Retina (tissue), 1 donor: ENCODE measurements at regions not wholly inside any gene's neighbourhood (a gene's known extent, or its start where the extent isn't known, plus 50 kb on each side); places are given as distances from the start of the nearest gene placed in this dataset.
"Not testable (repeated sequence)": the region's sequence is repeated elsewhere in the genome, so short reads cannot be mapped to it uniquely, and the experiment has no call there.

Experiments
- DNase-seq: peaks from one replicate; pipeline ENCODE4 v3.0.0-alpha.2; 2016

DNA sequence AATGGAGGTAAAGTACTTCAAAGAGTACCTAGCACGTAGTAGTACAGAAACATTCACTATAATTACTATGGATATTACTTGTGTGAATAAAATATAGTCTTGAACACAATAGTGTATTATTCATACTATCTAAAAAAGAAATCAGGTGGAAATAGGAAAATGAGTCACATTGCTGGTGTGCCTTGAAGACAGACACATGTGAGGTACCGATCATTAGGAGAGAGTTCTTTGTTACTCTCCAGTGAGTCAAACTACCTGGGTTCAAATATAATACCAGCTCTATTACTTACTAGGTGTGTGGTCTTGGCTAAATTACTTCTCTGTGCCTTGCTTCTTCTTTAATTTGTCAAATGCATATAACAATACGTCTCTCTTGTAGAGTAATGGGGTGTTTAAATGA, 50.8 kb upstream of the BEND6 start:
- DNase-seq, result no peak

DNA sequence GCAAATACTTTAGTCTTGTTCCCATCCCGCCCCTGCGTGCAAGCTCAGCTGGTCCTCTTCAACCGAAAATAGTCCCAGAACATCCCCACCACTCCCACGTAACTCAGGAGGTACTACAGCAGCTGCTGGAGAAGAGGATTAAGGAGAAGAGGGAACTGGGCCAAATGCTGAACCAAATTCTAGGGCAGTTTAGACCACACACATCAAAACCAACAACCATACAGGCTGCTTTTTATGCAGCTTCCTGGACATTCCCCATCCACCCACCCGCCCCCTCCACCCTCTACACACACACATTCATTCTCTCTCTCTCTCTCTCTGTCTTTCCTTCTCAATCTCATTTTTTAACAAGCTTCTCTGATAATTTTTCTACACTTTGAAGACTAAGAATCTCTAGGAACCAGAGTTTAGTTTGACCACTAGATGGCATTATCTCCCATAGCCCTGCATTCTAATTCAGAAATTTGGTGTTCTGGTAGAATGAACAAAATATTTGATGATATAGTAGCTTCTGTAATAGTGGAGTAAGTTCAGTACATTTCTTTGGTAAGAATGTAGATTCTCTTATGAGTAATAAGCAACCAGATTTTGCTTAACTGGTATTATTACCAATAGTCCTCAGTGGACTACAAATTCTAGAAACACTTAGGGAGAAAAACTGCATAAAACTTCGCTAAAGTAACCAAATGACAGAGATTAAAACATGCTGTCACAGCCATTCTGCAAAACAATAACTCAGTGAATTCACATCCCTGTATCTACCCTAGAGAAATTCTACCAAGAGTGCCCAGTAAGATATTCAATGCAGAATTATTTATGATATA, 52.1 kb upstream of the BEND6 start:
- DNase-seq, result no peak

DNA sequence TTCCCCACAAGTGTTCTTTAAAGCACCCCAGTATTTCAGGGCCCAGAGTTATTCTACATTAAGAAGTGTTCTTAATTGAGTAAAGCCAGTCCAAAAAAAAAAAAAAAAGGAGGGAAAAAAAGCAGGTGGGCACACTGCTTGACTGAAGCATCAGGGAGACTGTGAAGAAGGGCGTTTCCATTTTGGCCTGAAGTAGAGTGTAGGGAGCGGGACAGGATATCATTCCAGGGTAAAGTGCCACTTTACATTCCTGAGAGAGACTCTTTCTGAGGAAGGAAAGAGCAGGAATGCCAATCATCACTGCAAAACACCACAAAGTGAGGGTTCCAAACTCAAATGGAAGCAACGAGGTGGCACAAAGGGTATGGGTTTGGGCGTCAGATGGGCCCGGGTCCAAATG, 54.1 kb upstream of the BEND6 start:
- no peak for DNase-seq

DNA sequence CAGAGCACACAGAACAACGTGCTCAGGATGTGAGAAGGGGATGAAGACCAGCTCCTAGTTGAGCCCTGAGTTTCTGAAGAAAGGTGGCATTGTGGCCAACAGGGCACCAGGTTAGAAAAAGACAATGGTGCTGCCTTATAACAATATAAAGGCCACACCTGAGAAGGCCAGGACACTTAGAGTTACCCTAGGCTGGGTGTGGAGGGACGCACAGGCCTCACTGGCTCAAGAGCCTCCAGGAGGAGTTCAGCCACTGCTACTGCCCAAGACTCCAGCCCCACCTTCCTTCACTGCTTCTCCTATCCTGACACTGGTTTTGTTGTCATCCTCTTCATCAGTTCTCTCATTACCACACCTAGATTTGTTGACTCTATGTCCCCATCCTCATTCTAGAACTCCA, 55.2 kb upstream of the BEND6 start:
- no peak for DNase-seq

DNA sequence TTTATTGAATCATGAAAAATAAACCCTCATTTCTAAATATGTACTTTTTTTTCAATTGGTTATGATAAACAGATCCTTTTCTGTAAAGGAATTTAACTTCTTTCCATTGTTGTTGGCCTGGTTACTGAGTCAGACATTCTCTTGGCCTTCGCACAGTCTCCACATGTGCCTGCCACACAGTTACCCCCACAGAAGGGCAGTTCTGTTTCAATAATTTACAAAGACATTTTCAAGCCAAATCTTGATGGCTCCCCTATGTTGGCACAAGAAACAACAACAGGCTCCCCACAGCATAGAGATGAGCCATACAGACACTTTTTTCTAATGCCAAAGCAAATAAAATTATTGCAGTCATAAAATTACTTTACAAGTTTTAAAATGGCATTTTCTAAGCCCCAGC, 55.6 kb upstream of the BEND6 start:
- no peak for DNase-seq

DNA sequence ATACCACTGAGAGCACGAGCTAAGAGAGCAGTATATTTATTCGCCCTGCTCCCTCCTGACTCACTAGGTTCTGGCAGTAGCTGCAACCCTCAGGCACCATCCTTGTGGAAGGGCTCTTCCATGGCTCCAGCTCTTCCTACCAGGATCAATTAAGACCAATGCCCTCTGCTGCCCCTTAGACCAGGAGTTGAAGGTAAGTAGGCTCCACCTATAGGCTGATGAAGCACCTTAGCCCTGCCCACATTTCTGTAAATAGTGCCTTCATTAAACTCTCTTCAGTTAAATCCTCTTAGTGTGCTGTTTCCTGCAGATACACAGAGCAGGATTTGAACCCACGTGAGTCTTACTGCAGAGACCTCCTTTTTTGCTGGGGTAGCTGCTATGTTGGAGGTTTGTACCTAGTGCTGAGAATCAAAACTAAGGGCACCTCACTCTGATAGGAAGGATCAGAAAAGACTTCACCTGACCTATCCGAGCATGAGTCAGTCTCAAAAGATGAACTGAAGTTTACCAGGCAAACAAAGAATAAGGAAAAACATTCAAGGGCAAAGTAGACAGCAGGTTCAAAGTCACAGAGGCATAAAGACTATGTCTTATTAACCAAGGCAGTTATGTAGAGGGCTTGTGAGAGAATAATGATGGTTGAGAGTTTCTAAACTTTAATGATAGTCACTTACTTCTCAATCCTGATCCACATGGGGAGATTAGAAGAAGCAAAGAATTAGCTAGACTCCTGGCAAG, 56.9 kb upstream of the BEND6 start:
- no peak for DNase-seq

DNA sequence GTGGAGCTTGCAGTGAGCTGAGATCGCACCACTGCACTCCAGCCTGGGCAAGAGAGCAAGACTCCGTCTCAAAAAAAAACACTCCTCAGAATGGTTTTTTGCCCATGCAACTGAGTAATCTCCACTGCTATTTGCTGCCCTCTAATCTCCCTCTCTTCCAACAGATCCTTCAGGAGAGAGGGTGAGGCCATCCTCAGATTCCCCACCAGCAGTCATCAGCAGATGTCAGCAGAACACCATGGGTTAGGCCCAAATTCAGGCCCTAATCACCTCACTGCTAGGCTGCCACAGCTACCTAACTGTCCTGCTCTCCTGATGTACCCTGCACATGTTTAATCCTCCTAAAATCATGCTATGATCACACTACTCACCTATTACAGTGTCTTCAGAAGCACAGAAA, 63.2 kb upstream of the BEND6 start:
- DNase-seq, result no peak

DNA sequence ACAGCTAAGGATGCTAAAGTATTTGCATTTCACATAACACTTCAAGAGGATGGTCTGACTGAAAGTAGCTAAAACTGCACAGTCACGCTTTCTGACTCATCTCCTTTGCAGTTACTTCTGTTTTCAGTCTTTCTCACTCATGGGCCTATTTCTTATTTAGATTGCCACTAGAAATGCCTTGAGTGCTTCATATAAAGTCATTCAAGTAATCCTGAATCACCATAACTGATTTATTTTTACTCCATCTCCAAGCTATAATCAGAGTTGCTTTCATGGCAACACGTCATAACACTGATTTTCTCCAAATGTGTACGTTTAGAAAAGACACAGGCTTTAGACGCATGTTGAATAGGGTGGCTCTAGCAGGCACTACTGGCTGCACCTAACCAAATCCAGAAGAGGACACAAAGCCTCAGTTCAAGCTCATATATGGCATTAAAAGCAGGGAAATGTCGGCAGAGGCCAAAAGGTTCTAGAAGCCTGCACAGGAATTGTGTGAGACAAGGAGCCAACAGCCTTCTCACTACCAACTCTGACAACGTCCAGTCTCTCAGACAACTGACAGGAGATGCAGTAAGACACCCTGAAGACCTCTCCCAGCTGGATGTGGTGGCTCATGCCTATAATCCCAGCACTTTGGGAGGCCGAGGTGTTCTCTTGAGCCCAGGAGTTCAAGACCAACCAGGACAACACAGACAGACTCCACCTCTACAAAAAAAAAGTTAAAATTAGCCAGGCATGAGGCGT, 64.1 kb upstream of the BEND6 start:
- no peak for DNase-seq

DNA sequence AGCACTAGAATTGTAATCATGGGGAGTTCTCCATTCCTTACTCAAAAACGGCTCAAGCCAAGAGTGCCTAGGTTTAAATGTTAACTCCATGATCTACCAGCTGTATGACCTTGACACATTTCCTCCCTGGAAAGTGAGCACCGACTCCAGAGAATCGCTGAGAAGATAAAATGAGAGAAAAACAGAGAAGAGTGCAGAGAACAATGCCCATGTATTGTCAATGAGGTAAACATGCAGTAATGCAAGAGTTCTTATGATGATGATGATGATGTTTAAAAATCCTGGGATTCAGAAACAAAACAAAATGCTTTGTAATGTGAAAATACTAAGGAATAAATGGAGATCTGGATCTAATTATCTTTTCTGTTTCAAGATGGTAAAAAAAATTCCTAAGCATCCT, 64.8 kb upstream of the BEND6 start:
- DNase-seq, result no peak

DNA sequence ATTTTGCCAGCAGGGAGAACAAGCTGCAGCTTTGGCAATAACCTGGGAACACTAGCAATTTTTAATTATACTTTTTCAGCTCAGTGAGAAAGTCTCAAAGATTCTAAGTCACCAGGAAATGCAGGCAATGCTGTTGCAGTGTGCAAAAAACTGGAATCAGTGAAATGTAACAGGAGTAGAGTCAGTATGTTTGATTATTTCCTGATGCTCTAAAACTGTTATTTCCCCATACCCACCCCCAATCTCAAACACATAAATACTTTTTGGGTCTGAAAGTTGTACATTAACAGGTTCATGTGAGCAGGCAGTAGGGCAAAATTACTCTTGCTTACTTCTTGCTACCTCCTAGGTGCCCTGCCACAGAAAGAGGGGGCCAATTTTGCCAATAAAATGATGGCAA, 65.4 kb upstream of the BEND6 start:
- no peak for DNase-seq

DNA sequence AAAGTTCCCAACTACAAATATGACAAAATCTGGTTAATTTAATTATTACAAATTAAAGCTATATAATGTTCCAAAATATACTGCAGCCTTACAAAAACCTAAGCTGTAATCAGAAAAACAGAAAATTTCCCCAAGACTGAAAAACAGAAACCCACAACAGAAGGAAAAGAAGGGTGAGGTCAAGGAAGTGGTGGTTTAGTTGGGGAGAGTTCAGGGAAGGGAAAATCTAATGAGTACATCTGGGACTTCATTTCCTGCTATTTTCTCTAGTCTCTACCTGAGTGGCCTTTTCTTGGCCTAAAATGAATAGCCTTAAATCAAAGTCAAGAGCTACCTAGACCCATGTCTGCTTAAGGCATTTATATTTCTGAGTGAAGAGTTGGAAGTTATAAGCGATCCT, 66.2 kb upstream of the BEND6 start:
- no peak for DNase-seq

DNA sequence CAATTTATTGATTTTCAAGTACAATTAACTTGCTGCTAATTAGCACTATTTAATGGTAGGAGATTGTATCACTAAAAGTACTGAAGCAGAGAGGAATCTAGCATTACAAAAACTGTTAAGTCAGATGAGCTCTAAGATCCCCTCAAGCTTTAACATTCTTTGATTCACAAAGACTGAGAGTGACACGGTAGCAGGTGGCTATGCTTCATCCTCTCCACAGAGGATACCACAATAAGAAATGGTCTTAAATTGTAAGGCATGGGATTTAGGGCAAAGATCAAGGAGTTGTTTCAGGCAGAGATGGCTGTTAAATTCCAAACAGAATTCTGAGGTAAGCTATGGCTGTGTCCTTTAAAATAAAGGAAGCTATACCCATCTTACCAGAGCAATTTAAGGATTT, 67.8 kb upstream of the BEND6 start:
- no peak for DNase-seq

DNA sequence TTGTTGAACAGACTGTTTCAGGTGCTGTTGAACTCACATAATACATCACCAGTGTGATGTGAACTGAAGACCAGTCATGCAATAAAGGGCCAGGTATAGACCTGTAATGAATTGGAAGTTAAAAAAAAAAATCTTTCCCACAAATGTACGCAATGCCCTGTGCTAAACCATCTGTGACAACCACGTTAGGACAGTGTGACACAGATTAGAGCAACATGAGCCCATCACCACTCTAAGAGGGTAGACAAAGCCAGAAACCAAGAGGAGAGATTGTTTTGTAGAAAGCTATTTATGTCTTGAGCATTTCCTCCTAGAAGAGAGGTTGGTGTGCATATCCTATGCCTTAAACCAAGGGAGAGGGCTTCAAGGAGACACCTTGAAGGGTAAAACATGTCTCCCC, 77.0 kb upstream of the BEND6 start:
- DNase-seq, result no peak

DNA sequence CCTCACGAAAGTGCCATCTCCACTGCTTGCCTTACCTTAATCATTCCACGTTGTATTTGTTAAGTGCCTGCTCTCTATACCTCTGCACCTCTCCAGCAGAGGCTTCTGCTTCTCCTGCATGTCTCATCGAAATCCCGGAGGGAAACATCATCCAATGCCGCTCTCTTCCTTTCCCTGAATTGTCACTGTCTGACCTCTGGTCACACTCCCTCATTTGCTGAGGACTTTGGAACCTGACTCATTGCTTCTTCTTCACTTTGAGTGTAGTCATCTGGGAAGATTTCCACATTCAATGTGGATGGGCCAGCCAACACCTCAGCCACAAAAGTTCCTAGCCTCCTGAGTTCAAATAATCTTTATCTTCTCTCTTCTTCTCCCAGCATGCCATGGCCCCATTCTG, 78.9 kb upstream of the BEND6 start:
- no peak for DNase-seq

DNA sequence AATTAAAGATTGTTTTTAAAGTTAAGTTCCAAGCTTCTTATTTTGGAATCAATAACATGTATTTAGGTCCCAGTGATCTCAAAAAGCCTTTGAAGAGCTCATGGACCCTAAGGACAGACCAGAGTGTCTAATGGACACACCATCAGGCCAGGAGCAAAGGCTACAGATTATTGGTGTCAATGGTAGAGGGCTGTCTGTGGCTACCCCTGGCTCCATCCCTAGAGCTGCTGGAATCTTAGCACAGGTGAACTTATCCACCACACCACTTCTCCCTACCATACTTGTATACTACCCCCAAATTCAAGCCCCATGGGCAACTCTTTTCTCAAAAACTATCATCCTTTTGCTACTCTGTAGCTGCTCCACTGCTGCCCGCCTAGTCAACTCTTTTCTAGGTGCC, 79.4 kb upstream of the BEND6 start:
- DNase-seq, result no peak

DNA sequence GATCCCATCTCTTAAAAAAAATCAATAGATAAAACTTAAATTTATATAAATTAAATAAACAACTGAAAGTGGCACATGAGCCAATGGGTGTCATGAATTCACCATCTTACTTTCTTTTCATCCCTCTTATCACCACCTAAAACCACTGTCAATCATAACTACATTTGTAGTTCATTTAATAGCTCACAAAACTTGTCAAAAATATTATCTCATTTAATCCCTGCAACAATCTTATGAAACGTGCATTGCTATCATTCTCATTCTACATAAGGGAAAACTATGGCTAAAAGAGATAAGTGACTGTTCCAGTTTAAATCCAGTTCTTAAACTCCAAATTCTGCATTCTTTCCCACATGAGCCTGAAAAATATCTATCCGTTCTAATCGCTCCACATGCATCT, 80.6 kb upstream of the BEND6 start:
- no peak for DNase-seq

DNA sequence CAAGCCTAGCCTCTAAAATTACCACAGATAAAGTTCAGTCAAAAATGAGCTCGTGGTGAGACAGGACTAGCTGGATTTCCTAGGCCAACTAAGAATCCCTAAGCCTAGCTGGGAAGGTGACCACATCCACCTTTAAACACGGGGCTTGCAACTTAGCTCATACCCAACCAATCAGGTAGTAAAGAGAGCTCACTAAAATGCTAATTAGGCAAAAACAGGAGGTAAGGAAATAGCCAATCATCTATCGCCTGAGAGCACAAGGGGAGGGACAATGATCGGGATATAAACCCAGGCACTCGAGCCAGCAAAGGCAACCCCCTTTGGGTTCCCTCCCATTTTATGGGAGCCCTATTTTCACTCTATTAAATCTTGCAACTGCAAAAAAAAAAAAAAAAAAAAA, 84.9 kb upstream of the BEND6 start:
- not testable (repeated sequence) for DNase-seq

DNA sequence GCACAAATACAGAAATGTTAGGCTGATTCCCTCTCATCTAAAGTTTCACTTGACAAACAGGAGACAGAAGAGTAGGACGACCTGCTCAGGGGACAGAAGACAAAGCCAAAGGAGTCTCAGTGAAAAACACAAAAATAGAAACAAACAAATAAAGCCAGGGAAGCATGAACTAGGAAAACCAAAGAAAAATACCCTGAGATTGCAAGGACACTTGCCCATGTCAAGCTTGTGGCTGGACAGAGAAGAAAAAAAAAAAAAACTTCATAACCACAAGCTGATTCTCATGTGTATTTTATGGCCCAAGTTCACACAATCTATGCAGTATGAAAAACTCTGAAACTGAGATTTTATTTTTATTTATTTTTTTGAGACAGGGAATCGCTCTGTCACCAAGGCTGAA, 85.6 kb upstream of the BEND6 start:
- no peak for DNase-seq

DNA sequence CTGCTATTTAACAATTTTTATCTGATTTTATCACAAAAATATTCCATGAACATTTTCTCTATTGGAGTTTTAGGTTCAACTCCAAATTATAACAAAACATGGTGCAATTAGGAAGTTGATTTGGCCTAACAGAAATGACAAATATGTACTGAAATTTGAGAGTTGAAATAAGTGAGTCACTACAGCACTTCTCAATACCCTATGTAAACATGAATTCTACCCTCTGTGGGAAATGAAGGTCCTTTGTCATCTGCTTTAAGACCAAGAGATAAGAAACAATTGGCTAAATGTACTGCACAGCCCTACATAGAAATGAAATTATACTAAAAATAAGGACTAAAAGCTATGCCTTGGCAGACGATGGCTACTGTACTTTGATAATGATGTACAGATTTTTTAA, 86.2 kb upstream of the BEND6 start:
- DNase-seq, result no peak

DNA sequence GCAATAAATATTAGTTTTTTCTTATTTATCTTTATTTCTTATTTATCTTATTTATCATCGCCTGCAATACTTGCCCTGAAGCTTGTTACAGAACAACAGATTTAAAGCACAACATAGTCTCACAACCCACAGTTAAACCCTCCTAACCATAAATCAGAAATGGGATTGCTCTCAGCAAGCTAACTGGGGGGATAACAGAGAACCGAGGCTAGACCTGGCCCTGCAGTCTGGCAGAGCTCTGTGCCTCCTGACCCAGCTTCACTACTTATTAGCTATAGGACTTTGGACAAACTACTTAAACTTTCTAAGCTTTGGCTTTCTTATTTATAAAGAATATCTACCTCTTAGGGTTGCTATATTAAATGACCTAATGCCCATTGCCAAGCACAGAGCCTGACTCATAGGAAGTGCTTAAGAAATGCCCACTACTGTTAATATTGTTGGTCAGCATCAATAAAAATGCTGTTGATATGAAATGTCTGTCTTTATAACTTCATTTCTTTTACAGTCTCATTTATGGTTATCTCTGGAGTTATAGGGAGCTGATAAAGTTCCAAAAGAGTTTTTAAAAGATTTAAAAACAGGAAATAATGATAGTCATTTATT, 87.9 kb upstream of the BEND6 start:
- no peak for DNase-seq

DNA sequence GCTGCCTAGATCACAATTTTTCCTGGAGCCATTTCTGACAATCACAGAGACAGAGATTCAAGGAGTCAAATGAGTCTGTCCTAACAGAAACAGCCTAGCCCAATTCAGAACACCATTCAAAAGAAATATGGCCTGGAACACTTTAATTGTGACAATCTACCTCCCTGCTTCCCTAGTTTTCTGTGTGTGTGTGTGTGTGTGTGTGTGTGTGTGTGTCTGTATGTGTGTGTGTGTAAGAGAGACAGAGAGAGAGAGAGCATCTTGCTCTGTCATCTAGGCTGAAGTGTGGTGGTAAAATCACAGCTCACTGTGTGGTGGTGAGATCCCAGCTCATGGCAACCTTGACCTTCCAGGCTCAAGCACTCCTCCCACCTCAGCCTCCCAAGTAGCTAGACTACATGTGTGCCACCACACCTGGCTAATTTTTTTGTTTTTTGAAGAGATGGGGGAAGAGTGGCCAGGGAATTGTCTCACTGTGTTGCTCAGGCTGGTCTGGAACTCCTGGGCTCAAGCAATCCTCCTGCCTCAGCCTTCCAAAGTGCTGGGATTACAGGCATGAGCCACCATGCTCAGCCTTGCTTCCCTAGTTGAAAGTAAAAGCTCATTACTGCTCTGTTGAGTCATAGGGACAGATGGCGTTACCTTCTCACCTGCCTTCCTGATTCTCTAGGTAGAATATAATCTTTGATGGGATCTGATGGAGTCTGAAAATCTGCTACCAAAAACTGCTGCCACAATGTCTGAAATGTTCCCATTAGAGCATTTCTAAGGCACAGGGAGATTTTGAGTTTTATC, 89.6 kb upstream of the BEND6 start:
- no peak for DNase-seq

DNA sequence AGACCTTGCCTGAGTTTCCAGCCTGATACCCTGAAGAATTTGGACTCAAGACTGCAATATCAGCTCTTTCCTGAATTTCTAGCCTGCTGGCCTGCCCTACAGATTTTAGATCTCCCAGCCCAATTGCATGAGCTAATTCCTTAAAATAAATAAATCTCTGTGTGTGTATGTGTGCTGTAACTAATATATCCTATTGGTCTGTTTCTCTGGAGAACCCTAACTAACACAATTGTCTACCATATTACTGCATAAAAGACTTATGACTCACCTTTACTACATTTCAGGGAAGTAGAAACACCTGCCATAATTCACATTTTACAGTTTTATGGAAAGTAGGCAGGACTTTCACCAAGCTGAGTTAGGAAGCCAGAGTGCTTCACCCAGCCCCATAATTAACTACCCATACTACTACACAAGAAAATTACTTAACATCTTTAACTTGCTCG, 90.7 kb upstream of the BEND6 start:
- DNase-seq, result no peak

DNA sequence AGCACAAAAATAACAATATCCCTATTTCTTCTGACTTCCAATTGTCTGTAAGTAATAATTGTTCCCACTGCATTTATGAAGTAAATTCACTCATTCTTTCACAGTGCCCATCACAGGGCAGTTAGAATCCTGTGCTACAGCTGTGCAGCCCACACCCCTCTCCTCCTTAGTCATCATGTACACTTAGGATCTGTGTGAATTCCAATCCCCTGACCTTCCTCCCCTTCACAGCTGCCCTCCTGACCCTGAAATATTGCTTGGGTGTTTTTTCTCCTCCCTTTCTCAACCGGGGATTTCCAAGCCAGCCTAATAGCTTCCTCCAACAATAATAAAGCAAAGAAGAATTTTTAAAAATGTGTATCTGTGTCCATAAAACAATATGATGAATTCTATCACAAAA, 91.5 kb upstream of the BEND6 start:
- DNase-seq, result no peak
